HG02642 (cell line): ENCODE measurements at regions not wholly inside any gene's neighbourhood (a gene's known extent, or its start where the extent isn't known, plus 50 kb on each side); places are given as distances from the start of the nearest gene placed in this dataset.

Experiments used
- ATAC-seq: cut with Tn5 transposase; IDR thresholded peaks from one replicate; pipeline ENCODE4 v1.9.1; 2021; ENCODE audit warnings: mild to moderate bottlenecking; ENCODE audit not compliant: unreplicated experiment, poor library complexity

DNA sequence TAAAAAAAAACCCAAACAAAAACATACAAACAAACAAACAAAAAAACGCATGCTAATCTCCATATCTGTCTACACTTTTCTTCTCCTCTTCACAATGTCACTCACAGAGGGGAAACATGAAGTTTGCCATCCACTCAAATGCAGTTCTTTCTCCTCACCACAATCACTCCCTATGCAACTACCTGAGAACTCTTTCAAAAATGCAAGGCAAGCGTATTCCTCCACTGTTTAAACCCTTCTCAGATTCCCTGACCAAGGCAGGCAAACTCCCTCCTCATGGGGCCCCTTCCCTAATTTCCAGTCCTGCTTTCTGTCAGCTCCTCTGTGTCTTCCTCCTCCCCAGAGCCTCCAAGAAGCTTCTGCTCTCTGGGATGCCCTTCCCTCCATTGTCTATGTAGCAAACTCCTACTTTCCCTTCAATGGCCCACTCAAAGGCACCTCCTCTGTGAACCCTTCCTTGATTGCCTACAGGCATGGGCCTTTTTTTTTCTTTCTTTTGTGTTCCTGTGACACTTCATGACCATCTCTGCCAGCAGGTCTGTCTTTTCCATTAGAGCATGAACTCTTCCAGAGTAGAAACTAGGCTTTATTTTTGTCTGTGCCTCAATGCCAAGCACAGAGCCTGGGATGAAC lies 143.8 kb upstream of the SLC1A4 start:
- ATAC-seq: no peak

DNA sequence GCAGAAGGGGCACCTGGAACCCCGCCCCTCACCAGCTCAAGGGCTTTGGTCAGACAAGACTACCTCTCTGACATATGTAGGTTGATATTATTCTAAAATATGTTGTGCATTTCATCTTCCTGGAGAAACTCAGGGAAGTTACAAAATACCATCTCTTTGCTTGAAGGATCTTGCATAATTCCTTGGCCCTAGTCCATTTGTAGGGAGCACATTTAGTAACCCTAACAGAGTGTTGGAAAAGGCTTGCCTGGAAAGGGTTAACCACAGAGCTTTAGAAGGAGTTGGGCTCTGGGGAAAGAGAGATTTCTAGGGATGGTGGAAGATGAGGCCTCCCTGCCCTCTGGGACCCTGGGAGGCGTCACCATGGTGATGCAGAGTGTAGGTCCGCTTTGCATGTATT lies 143.0 kb upstream of the SLC1A4 start:
- ATAC-seq: no peak

DNA sequence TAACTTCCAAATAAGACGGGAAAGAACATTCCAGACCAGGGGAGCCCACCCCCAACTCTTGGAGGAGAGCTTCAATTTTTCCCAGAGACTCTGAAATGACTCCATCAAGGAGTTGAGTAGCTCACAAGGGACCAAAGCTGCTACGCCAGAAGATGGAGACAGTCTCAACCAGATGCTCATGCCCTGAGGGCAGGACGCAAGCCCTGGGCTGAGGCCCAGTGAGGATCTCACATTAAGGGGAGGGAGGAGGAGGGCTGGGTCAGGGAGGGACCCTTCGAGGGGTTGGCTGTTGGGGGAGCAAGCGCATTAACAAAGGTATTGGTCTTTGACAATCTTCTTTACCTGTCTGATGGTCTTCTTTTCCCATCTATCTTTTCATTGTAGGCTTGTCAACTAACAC lies 141.3 kb upstream of the SLC1A4 start:
- ATAC-seq: no peak

DNA sequence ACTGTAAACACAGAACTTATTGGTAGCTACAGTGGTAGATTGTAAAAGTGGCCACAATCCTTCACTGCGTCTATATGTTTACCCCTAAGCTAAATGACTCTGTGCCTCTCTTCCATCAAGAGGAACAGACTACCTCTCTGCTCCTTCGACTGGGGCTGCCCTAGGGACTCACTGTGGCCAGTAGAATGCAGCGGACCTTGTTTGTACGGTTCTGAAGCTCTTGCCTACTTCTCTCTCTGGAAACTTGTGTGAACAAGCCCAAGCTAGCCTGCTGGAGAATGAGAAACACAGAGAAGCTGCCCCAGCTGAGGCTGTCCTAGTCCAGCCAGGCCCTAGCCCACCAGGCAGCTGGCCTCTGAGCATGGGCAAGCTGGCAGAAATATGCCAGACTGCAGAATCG lies 140.8 kb upstream of the SLC1A4 start:
- no peak for ATAC-seq

DNA sequence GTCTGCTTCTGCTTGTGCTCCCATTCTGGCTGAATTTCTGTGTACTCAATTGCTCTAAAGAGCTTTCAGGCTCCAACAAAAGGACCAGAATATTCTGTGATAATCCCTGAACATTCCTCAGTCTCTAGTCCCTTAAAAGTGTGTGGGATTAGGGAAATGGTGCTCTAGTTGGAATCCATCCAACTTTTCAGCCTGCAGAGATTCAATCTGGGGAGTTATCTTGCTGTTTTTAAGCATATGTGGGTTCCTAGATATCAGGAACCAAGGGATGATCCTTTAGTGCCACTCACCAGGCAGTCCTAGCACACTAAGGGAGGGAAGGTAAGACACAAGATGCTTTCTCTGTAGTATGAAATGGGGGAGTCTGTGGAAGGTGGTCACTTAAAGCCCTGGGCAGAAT lies 140.3 kb upstream of the SLC1A4 start:
- no peak for ATAC-seq

DNA sequence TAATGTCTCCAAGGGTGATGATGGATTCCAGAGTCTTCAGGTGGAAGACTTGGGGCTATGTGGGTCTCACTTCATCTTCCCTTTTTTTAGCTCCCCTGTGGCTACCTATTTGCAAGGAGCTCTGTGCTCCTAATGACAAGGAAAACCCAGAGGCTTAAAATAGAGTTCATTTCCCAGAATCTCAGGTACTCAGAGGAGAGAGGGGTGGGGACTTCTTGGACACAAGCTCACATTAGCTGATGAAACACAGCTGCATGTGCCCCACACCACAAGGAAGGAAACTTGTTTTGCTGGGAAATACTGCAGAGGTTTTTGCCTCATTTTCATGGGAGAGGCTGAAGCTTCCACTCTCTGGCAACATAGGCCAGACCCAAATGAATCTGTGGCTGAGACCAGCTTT lies 138.6 kb upstream of the SLC1A4 start:
- ATAC-seq: no peak

DNA sequence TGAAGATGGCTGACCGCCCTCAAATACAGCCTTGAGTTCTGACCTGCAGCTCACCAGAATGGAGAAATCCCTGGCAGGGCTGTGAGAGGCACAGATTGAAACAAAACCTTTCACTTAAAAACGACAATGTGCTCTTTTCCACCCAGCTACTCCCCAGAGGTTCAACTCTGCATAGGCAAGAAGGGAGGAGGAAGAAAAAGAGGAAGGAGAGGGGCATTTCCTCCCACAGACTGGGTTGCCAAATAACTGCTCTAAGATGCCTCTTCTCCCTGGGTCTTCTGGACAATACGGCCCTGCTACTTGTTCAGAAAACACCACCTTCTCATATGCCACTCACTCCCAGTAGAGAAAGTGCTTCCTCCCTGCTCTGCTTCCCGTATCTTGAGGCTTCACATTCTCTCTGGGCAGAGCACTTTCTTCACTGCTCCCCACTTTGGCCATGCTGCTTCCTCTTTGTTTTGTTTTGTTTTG lies 136.4 kb upstream of the SLC1A4 start:
- no peak for ATAC-seq

DNA sequence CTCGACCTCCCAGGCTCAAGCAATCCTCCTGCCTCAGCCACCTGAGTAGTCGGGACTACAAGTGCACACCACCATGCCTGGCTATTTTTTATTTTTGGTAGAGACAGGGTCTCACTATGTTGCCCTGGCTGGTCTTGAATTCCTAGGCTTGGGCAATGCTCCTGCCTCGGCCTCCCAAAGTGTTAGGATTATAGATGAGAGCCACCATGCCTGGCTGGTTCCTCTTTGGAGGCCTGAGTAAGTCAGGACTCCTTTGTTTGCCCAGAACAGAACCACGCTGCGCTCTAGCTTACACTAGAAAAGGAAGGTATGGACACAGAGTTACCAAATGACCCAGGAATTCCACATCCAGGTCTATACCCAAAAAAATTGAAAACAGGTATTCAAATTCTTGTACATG lies 135.9 kb upstream of the SLC1A4 start:
- no peak for ATAC-seq

DNA sequence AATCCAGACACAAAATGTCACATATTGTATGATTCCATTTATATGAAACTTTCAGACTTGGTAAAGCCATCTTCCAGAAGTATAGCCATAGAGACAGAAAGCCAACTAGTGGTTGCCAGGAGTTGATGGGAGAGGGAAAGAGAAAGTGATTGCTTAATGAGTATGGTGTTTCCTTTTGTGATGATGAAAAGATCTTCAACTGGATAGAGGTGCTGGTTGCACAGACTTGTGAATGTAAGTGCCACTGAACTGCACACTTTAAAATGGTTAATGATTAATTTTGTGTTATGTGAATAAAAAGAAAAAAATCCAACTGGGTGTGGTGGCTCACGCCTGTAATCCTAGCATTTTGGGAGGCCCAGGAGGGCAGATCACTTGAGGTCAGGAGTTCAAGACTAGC lies 135.3 kb upstream of the SLC1A4 start:
- ATAC-seq: no peak

DNA sequence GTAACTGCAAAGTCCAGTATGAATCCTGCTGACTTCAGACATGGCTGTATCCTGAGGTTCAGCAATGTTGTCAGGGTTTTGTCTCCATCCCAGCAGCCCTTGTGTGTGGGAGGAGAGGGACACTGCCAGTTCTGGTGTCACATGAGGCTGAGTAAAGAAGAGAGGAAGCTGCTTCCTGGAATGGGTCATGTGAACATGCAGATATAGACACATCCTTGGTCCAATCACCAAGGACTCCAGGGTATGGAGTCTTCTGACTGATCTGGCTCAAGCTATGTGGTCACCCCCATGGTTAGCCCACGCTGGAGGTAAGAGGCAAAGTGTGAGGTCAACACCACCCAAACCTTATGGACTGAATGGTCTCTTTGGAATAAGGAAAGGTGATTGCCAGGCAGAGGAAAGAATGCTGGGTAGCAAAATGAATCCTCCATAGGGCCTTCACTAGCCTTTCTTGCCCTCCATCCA lies 134.4 kb upstream of the SLC1A4 start:
- no peak for ATAC-seq

DNA sequence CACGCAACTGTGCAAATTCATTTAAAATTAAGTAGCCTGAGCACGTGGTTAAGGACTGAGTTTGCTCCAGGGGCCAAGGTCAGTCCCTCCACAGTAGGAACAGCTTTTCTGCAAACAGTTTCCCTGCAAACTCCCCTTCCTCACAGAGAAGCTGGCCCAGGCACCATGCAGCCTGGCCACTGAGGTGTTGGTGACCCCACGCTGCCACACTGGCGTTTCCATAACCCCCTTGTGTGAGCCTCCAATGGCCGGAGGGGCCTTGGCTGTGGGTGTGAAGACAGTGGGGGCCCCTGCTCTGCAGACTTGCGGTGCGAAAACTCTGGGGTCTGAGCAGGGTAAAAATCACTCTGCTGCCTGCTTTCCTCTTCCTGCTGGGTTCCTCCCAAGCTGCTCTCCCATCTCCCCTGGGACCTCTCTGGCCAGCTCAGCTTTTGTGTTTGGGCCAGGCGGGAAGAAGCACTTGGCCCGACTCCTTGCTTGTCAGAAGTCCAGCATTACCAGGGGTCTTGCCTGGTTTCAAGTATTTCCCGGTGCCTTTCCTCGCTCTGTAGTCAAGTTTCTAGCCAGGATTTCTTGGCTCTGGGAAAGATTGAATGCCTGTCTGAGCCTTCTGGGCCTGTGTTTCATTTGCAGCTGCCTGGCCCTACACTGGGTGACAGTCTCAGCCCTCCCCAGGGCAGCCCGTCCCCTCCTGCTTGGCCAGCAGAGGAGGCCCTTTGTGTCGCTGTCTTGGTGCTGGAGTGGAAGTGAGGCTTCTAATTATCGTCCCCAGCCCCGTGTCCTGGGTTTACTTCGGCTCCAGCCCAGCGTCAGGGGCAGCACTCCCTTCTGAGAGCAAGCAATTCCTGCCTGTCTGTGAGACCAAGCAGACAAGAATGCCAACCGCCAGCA lies 131.4 kb upstream of the SLC1A4 start:
- no peak for ATAC-seq

DNA sequence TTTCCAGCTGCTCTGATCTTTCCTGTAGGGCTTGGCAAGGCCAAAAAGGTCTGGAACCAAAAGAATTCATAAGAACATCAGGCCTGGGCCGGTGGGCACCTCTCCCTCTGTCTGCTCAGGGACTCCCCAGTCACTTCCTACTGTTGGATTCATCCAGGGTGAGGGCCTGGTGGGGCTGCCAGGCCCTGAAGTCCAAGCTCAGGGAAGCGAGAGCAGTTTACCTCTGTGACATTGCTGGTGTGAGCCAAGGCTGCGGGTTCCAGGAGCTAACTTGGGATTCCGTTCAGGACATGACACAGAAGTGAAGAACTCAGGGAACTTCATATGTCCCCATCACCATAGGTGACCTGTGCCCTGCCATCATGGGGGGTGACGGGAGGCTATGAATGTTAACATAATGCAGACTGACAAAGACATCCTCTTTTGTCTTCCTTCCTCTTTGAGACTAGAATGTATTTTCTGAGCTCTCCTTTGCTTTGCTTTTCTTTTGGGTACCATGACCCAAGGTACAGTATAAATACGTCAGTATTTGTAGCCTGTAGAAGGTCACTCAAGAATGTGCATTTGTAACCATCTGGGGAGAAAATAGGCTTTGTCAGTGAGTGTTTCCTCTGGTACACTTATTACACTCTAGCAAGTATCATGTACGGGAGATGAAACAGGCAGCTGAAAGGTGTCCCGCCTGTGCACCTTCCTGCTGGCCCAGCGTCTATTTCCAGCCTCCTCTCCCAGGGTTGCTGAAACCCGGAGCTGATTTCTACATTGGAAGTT lies 130.5 kb upstream of the SLC1A4 start:
- ATAC-seq: peak; percentile 2

DNA sequence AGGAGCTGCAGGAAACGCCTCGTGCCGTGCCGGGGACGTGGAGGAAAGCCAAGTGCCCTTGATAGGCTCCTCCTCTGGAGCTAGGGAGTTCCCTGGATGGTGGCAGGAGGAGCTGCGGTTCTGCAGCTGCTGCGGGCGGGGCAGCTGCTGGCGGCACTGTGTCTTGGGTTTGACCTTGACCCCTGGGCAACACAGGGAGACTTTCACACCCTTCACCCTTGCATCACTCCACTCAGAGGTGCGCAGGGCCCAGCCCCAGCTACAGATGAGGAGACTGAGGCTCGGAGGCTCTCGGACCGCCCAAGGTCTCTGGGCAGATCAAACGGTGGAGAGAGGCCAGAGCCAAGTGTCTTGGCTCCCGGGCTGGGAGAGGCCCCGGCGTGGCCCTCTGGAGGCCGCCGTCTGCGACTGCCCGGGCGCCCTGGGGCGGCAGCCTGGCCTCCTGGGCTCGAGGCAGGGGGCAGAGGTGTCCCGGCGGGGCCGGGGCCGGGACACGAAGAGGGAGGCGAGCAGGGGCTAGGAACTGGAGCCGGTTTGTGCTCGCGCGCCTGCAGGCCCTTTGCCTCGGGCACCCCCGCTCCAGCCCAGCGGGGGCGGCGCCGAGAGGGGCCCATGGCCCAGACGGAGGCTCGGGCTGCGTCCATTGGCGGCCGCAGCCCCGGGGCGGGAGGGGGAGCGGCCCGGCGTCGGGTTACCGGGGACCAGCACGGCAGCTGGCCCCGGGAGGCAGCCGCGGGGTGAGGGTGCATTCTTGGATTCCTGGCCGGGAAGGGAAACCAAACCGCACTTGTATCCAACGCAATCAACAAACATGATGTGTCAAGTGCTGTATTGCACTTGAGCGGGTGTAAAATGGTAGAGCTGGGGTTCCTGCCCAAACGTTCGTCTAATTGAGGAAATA lies 129.6 kb upstream of the SLC1A4 start:
- peak; percentile 53 for ATAC-seq

DNA sequence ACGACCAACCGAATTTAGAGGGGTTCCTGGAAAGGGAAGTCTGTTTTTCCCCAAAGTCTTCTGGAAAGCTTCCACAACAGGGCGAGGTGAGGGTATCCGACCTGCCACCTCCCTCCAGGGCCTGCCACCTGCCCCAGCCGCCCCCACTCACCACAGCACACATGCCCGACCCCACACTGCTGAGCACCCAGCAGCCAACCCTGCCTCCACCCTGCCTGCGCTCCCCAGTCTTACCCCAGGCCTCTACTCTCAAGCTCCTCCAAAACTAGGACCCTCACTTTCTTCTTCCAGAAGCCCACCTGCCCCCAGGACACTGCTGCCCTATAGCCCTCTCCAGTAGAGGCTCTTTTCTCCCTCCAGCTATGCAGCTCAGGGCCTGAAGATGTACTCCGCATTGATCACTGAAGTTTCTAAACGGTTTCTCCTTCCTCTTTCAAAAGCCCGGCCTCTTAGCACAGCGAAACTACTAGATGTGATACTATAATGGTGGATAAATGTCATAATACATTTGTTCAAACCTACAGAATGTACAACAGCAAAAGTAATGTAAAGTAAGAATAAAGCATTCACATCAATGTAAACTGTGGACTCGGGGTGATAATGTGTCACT lies 128.8 kb upstream of the SLC1A4 start:
- ATAC-seq: no peak

DNA sequence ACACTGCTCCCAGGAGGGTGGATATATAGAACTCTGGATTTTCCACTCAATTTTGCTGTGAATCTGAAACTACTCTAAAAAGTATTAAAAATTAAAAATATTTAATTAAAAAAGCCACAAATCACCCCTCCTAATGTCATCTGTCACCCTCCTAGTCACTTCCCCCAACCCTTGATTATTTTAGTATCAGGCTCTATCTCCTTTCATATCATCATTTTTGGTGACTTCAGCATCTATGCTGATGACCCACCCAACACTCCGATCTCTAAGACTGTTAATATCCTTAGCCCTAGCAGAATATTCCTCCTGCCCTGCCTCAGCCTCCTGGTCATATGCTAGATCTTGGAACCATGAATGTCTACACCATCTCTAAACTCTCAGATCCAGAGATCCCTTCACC lies 128.3 kb upstream of the SLC1A4 start:
- no peak for ATAC-seq

DNA sequence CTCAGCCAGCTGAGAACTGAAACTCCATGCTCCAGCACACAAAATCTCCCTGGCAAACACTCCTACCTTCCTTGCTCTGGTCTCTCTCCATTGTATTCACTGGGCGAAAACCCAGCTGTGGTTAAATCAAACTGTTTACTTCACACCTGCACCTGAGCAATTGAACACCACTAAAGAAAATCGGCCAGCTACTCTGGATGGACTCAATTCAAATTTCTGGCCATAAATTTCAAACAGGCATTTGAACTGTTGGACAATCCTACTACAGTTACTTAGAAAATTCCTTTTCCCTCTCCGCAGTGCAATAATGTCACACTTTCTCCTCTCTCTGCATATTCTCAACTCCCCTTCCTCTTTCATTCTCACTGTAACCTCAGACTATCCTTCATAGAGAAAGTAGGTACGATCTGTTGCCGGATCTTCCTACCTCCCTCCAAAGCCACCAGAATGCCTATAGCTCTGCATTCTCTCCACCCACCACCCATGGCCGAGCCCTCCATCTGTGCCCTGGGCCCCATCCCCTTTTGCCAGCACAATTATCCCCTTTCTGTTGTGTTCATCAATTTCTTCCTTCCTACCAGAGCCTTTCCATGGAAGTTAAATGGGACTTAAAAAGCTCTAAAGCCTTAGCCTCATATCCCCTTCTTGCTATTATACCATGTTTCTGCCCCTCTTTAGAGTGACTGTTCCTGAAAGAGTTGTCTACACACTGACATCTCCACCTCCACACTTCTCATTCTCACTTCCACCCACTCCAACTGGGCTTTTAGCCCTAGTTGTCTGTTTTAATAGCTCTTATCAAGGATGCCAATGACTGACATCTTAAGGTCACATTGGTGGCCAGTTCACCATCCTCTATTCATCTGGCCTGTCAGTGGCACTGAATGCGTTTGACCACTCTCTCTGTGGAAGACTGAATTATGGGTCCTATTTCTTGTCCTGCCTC lies 127.5 kb upstream of the SLC1A4 start:
- no peak for ATAC-seq

DNA sequence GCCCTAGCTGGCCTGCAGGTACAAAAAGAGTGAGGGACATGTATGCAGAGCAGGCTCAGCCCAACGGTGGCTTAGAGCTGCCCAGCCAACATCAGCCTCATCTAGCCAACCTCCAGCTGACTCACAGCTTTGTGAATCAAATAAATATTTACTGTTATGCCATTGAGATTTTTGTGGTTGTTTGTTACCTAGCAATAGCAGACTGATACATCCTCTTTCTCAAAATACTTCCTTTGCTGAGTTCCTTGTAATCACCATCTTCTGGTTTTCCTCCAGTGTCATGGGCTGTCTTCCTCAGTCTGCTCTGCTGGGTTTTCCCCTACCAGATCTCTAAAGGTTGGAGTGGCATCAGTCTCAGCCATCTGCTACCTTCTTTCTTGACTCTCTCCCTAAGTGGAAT lies 126.6 kb upstream of the SLC1A4 start:
- no peak for ATAC-seq

DNA sequence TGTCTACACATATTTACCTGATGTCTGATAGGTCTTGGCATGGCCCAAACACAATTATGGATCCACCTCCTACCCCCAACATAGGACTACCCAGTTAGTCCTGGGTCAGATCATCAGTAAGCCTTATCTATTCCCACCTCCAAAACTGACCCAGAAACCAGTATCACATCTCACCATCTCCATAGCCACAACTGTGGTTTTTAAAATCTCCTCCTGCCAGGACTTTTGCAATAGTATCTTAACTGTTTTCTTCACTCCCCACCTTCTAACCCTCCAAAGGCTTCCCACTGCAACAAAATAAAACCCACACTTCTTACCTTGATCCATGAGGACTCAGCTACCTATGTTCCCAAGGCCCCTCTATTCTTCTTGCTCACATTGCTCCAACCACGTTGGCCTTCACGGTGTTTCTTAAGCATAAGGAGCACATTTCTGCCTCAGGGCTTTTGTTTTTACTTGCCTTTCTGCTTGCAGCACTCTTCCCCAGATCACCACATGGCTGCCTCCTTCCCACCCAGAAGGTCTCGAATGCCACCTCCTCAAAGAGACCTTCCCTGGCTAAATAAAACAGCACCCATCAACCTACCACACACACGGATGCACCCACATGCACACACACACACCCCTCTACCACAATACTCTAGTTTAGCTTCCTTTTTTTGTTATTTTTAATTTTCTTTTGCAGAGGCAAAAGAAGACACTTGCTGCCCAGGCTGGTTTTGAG lies 125.9 kb upstream of the SLC1A4 start:
- no peak for ATAC-seq
